HCT116 (cell line): ENCODE measurements at regions not wholly inside any gene's neighbourhood (a gene's known extent, or its start where the extent isn't known, plus 50 kb on each side); places are given as distances from the start of the nearest gene placed in this dataset.

Experiments used
- ATAC-seq: fragments of 200-7000 bp; cut with Tn5 transposase; 2 replicates; pipeline ENCODE4 v1.9.1; 2020; ENCODE audit warnings: mild to moderate bottlenecking, moderate library complexity
- BruUV-seq: library from RNA; stranded (reverse); fragments of 400-500 nt; replicated peaks from 2 replicates; lab custom pipeline; 2021; lab: Mats Ljungman, UMichigan
- CTCF ChIA-PET: fragments of 300-600 bp; sonication (Branson Sonifier 250); formaldehyde crosslinking; loops from one replicate; lab custom pipeline; 2021; ENCODE audit warnings: antibody characterized with exemption; lab: Charles Lee
- POLR2A ChIA-PET: fragments of 300-600, 350-600 bp; sonication (Branson Sonifier 250); formaldehyde crosslinking; loops from one replicate; lab custom pipeline; 2021; ENCODE audit warnings: antibody characterized with exemption; lab: Charles Lee
- RAD21 ChIA-PET, 2 experiments: fragments of 300-600 bp; sonication (Branson Sonifier 250); formaldehyde crosslinking; loops; one replicate each; lab custom pipeline; 2023; ENCODE audit warnings: low total read pairs in 2 of 2; ENCODE audit not compliant: uncharacterized antibody in 2 of 2, unreplicated experiment in 2 of 2, low non-redundant PET in 1 of 2; lab: Charles Lee
- DNase-seq: peaks from one replicate; pipeline ENCODE4 v3.0.0-alpha.2; 2010; ENCODE audit warnings: low read depth, low spot score
- H2AFZ ChIP-seq: fragments of 200-600 bp; shearing (Covaris generic), sonication (generic); 2 replicates; pipeline ENCODE4 v1.6.1; 2017; ENCODE audit warnings: low read depth, mixed run types, mixed read lengths, antibody characterized with exemption, low read length; ENCODE audit not compliant: poor library complexity, severe bottlenecking
- H3K27ac ChIP-seq: 2 replicates; pipeline ENCODE4 v1.5.1; 2012; ENCODE audit warnings: low read depth, low read length
- H3K27me3 ChIP-seq: fragments of 200-600 bp; sonication (generic); 2 replicates; pipeline ENCODE4 v1.6.1; 2016; ENCODE audit warnings: mixed run types, low read length, mixed read lengths; ENCODE audit not compliant: insufficient read depth
- H3K36me3 ChIP-seq, 2 experiments: fragments of 200-500 bp in 1 of 2; fragments of 200-600 bp in 1 of 2; sonication (Bioruptor generic) in 1 of 2; sonication (generic) in 1 of 2; 2 replicates each; pipeline versions ENCODE4 v1.5.1 to v1.6.1; 2014 to 2016; ENCODE audit warnings: low read length in 2 of 2, inconsistent platforms in 1 of 2, mixed read lengths in 1 of 2, mixed run types in 1 of 2; ENCODE audit not compliant: insufficient read depth in 2 of 2, control insufficient read depth in 1 of 2
- H3K4me1 ChIP-seq, 2 experiments: fragments of 200-600 bp in 1 of 2; sonication (generic) in 1 of 2; 2 replicates each; pipeline versions ENCODE4 v1.5.1 to v1.6.1; 2012 to 2017; ENCODE audit warnings: low read length in 2 of 2, inconsistent platforms in 1 of 2, mild to moderate bottlenecking in 1 of 2, mixed read lengths in 1 of 2, mixed run types in 1 of 2, moderate library complexity in 1 of 2; ENCODE audit not compliant: insufficient read depth in 2 of 2, control insufficient read depth in 1 of 2
- H3K4me2 ChIP-seq: fragments of 200-600 bp; sonication (generic); 2 replicates; pipeline ENCODE4 v1.6.1; 2017; ENCODE audit warnings: mixed run types, low read length, mixed read lengths
- H3K4me3 ChIP-seq, 2 experiments: fragments of 200-600 bp in 1 of 2; sonication (generic) in 1 of 2; replicated peaks in 1 of 2; 2 replicates each; pipeline ENCODE4 v1.5.1; 2011 to 2016; ENCODE audit warnings: low read length in 2 of 2, control low read depth in 1 of 2, low read depth in 1 of 2, mild to moderate bottlenecking in 1 of 2, mixed read lengths in 1 of 2, mixed run types in 1 of 2
- H3K79me2 ChIP-seq: fragments of 200-600 bp; sonication (generic); 2 replicates; pipeline ENCODE4 v1.6.1; 2017; ENCODE audit warnings: mild to moderate bottlenecking, mixed run types, low read length, moderate library complexity, mixed read lengths; ENCODE audit not compliant: insufficient read depth
- H3K9ac ChIP-seq: fragments of 200-600 bp; sonication (generic); 2 replicates; pipeline ENCODE4 v1.6.1; 2016; ENCODE audit warnings: low read length, mixed read lengths
- H3K9me2 ChIP-seq: fragments of 200-600 bp; sonication (generic), shearing (Covaris generic); 2 replicates; pipeline ENCODE4 v1.6.1; 2017; ENCODE audit warnings: mixed run types, mild to moderate bottlenecking, moderate library complexity; ENCODE audit not compliant: insufficient read depth
- H3K9me3 ChIP-seq, 2 experiments: fragments of 200-500 bp in 1 of 2; fragments of 200-600 bp in 1 of 2; sonication (Bioruptor generic) in 1 of 2; sonication (generic) in 1 of 2; 2 replicates each; pipeline ENCODE4 v1.6.1; 2014 to 2017; ENCODE audit warnings: low read length in 2 of 2, mixed read lengths in 2 of 2, inconsistent platforms in 1 of 2, low read depth in 1 of 2, mild to moderate bottlenecking in 1 of 2, mixed run types in 1 of 2, moderate library complexity in 1 of 2; ENCODE audit not compliant: control insufficient read depth in 1 of 2, insufficient read depth in 1 of 2
- H4K20me1 ChIP-seq: fragments of 200-600 bp; sonication (generic), shearing (Covaris generic); 2 replicates; pipeline ENCODE4 v1.6.1; 2017; ENCODE audit warnings: mixed run types, mild to moderate bottlenecking, moderate library complexity; ENCODE audit not compliant: insufficient read depth
- ATF3 ChIP-seq: IDR thresholded peaks from 2 replicates; pipeline ENCODE4 v1.6.1; 2012
- CEBPB ChIP-seq: IDR thresholded peaks from 2 replicates; pipeline ENCODE4 v1.6.1; 2012; ENCODE audit warnings: low read depth
- EGR1 ChIP-seq: IDR thresholded peaks from 2 replicates; pipeline ENCODE4 v1.6.1; 2012; ENCODE audit warnings: low read depth
- EZH2 ChIP-seq: fragments of 200-600 bp; sonication (generic); IDR thresholded peaks from 2 replicates; pipeline ENCODE4 v1.6.1; 2017; ENCODE audit warnings: antibody characterized with exemption, mixed run types
- EZH2phosphoT487 ChIP-seq: fragments of 200-600 bp; IDR thresholded peaks from 2 replicates; pipeline ENCODE4 v1.6.1; 2018; ENCODE audit warnings: antibody characterized with exemption, borderline replicate concordance
- FOSL1 ChIP-seq: IDR thresholded peaks from 2 replicates; pipeline ENCODE4 v1.6.1; 2012; ENCODE audit warnings: low read depth
- JUND ChIP-seq: IDR thresholded peaks from 2 replicates; pipeline ENCODE4 v1.6.1; 2012
- MAX ChIP-seq: IDR thresholded peaks from 2 replicates; pipeline ENCODE4 v1.6.1; 2012
- POLR2A ChIP-seq: IDR thresholded peaks from 2 replicates; pipeline ENCODE4 v1.7.0; 2011; ENCODE audit warnings: borderline replicate concordance; ENCODE audit not compliant: insufficient read depth, insufficient read length; ENCODE audit errors: extremely low read depth
- POLR2AphosphoS5 ChIP-seq: IDR thresholded peaks from 2 replicates; pipeline ENCODE4 v1.6.1; 2011; ENCODE audit warnings: mild to moderate bottlenecking, low read depth, low read length, moderate library complexity
- REST ChIP-seq: IDR thresholded peaks from 2 replicates; pipeline ENCODE4 v1.6.1; 2012; ENCODE audit warnings: low read depth
- ZBTB33 ChIP-seq: IDR thresholded peaks from 2 replicates; pipeline ENCODE4 v1.6.1; 2011; ENCODE audit warnings: mild to moderate bottlenecking, low read length, moderate library complexity; ENCODE audit not compliant: insufficient replicate concordance; ENCODE audit errors: extremely low read depth
- ZNF274 ChIP-seq: fragments of 200-500 bp; sonication (Bioruptor generic); IDR thresholded peaks from 2 replicates; pipeline ENCODE4 v1.6.1; 2014; ENCODE audit warnings: mild to moderate bottlenecking, low read depth, low read length, inconsistent platforms
- intact Hi-C: fragments of 100-400 bp; cut with micrococcal nuclease; formaldehyde crosslinking; loops from 2 replicates; pipeline ENCODE4 v1.10.0; 2022

GRCh38 chr4:13704035-13704434 lies 76.5 kb upstream of the BOD1L1 start:
- no peaks in the 10 kb centered on the region for H3K9me3 ChIP-seq
- no peak overlapping the region for H3K27ac ChIP-seq
- CTCF ChIA-PET: no interaction called here
- no peaks in the 10 kb centered on the region for H4K20me1 ChIP-seq
- H2AFZ ChIP-seq: no peak overlapping the region
- no peaks in the 10 kb centered on the region for H3K79me2 ChIP-seq
- no peak overlapping the region for H3K4me3 ChIP-seq
- H3K4me1 ChIP-seq: no peaks in the 10 kb centered on the region
- H3K9me2 ChIP-seq: no peaks in the 10 kb centered on the region
- intact Hi-C loops: no loop called here
- no peak for DNase-seq
- POLR2A ChIA-PET: no interaction called here
- TF ChIP-seq CEBPB (no peak), EGR1 (no peak), ZBTB33 (no peak), ATF3 (no peak), EZH2phosphoT487 (no peak), EZH2 (no peak), POLR2AphosphoS5 (no peak), MAX (no peak), FOSL1 (no peak), REST (no peak), POLR2A (no peak), JUND (no peak), ZNF274 (no peak)
- H3K36me3 ChIP-seq: no peaks in the 10 kb centered on the region
- H3K27me3 ChIP-seq: no peaks in the 10 kb centered on the region
- H3K9ac ChIP-seq: no peak overlapping the region
- no TSS peak for BruUV-seq
- no peak for ATAC-seq
- H3K4me2 ChIP-seq: no peak overlapping the region
- RAD21 ChIA-PET: no interaction called here
